ENCODE measurements at regions not wholly inside any gene's neighbourhood (a gene's known extent, or its start where the extent isn't known, plus 50 kb on each side); places are given as distances from the start of the nearest gene placed in this dataset.
"Not testable (repeated sequence)": the region's sequence is repeated elsewhere in the genome, so short reads cannot be mapped to it uniquely, and the experiment has no call there.

DNA sequence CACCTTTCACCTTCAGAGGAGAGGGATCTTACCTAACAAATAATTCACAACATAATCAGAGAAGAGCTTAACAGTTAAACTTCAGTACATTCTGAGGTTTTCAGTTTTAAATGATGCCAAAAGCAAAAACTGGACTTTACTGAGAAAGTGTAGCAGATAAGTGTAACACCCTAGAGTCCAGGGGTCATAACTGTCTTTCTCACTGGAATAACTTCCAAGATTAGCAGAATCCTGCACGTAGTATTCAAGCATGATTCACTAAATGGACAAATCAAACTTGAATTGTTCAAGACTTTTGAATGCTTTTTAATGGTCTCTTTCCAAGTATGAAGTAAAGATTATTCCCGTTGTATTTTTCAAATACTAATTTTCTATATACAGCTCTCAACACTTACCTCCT is 180.1 kb upstream of the NREP start:
- DNase-seq = no peak

DNA sequence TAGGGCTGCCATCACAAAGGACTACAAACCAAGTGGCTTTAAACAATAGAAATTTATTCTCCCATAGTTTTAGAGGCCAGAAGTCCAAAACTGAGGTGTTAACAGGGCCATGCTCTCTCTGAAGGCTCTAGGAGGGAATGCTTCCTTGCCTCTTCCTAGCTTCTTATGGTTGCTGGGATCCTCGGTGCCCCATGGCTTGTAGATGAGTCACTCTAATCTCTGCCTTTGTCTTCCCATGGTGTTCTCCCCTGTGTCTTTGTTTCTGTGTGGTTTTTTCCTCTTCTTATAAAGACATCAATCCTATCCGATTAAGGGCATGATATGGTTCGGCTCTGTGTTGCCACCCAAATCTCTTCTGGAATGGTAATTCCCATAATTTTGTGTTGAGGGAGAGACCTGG is 178.8 kb upstream of the NREP start:
- DNase-seq = no peak

DNA sequence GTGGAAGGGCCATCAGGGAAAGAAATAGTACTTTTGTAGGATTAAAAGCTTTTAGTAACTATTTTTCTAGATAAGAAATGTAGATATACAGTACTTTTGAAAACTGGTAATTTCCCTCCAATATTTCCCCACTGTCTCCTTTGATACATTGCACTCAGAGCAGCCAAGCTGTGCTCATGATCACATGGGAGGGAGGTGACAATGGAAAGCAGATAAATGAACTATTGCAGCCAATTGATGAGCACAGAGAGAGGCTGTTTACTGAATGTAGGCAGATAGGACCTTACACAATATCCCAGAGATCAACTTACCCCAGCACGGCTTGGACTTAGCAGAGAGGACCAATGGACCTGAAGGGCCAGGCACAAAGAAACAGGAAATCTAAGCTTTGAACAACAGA is 178.0 kb upstream of the NREP start:
- no peak for DNase-seq

DNA sequence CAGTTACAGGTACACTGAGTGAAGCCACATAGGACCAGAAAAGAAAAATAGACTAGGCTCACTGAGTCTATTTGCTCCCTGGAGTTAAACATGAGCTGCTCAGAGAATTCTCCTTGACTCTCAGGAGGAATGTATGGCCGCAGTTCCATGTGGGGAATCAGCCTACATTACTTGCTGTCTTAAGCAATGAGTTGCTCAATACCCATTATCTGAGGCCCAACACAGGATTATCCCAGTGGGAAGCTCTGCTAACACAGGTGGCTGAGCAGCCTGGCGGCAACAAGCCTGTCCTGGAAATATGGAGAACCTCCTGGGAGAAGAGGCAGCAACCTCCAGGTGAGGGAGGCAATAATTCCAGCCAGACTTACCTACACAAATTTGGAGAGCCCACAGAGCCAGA is 177.5 kb upstream of the NREP start:
- no peak for DNase-seq

DNA sequence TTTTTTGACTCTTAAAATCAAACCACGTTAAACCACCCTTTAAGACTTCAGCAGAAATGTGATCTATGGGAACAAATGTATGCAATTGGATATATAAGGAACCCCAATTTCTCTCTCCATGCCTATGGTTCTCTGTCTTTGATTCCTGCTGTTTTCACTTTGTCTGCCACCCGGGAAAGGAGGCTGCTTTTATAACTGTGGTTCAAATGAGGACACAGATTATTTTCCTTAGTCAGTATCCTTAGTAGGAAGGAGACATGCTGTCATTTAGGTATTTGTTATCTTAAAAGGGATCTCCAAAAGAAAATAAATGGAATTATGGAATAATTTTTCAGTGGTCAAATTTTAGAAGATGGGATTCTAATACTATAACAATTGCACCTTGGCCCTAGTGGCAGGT is 176.1 kb upstream of the NREP start:
- DNase-seq = no peak

DNA sequence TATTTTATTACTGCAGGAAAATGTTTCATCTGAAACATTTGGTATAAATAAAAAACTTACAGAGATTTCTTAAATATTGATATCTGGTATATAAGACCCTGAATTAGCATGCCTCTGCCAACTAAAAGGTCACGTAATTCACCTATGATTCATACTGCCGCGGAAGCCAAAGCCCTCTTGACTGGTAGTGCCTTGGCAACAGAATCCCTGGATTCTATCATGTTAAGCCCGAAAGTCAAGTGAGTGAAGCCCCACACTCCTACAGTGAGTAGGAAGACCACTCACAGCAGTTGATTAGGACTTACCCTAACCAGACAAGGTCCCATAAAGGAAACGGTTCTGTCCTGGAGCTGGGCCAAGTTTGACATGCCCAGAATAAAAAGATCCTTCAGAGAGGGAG is 175.6 kb upstream of the NREP start:
- no peak for DNase-seq

DNA sequence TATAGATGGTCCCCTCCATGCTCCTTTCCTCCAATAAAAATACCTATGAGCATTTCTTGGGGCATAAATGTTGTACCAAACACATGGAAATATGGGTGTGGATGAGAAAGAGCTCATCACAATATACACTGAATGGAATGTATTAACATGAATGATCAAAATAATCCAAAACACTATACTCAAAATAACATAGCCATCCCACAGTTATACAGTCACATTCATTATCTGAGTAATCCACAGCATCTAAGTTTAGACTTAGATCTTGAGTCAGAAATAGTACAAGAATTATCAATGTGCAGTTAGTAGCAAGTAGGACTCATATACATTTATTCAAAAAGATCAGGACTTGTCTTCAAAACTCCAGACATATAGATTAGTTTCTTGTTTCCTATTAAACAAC is 175.2 kb upstream of the NREP start:
- DNase-seq = no peak

DNA sequence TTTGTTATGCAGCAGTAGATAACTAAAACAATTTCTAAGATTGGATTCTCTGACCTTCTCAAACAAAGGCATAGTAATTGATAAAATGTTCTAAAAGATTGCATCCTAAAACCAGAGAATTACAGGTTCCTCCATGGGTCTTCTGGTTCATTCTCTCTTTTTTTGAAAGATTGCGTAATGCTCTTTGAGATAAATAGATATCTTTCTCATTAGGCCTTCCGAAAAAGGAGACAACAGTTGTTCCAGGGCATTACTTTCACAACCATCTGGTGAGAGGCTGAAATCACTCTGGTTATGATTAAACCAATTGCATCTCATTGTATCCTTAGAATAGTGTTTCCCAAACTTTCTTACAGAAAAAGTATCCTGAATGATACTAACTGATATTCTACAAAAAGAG is 174.7 kb upstream of the NREP start:
- no peak for DNase-seq

DNA sequence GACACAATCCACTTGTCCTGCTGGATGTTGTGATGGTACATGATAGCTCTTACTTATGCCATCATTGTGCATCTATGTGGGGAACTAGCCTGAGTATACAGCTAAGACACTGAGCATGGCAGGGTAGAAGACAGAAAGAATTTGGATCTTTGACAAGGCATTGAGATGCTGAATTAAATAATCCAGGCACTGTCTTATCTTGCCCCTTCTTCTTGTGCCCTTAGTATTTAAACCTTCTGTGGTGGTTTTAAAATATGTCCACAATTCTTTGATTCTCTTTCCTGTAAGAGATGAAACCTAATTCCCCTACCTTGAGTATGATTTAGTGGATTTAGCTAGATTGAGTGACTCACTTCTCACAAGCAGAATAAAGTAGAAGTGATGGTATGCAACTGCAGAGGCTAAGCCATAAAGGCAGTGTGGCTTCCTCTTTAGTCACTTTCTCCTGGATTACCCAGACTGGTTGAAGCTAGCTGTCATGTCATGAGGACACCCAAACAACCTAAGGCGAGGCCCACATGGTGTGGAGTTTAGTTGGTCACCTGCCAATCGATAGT is 174.0 kb upstream of the NREP start:
- no peak for DNase-seq

DNA sequence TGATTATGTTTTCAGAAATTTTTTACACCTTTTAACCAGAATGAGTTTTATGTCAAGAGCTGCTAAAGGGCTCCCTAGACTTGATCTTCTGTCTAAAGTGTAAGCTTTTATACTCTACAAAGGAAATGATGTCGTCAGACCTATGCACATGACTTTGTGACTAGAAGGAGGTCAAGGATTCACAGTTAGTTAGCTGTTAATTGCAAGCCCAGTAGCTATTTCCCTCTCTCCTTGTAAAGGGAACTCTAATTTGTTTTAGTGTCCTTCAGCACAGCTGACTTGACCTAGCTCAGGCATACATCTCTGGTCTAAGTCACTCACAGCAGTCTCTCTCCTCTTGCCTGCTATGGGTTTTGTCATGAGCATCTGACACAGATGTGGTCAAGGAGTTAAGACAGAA is 173.5 kb upstream of the NREP start:
- no peak for DNase-seq

DNA sequence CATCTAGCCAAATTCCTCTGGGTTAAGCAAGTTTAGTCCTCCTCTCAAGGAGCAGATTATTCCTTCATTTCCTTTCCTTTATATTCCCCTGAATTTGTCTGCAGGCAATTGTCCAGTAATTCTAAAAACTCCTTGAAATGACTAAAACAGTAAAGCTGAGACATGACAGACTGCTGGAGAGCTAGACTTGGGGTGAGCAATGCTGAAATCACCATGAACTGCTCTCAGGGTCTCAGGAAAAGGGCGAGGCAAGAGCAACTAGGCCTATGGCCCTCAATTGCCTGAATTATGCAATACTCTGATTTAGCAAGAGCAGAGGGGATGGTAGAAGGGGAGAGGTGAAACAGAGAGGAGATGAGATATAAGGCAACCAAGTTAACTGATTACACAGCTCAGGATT is 172.9 kb upstream of the NREP start:
- DNase-seq = no peak

DNA sequence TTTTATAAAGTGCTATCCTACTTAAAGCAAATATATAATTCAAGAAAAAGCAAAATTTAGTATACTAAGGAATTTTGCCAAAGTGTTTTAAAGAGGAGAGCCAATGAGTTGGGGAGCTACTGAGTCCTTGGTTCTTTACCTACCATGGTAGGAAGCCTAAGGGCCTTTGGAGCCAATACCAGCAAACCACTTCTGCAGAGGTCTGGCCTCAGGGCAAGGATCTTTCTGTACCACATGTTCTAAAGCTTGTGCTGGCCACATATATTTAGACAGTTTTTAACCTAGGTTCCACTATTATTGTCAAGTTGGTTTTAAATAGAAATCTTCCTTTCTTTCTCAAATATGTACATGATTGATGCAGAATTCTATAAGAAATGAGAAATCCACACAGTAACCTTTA is 172.3 kb upstream of the NREP start:
- DNase-seq = no peak

DNA sequence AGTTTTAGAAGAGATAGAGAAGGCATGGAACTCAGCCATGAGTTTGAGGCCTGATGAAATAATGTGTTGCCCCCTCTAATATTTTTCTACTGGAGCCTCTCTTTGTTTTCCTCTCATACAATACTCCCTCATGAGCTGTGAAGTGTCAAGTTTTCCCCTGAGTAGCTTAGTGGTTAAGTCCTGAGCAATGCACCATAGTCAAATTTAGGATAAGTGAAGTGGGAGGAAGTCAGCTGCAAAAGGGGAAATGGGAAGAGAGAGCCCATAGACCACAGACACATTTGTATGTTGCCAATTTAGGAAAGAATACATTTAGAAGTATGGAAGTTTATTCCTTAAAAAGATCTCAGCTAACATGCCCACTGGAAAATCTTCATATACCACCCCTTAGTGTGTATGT is 171.5 kb upstream of the NREP start:
- DNase-seq = no peak

DNA sequence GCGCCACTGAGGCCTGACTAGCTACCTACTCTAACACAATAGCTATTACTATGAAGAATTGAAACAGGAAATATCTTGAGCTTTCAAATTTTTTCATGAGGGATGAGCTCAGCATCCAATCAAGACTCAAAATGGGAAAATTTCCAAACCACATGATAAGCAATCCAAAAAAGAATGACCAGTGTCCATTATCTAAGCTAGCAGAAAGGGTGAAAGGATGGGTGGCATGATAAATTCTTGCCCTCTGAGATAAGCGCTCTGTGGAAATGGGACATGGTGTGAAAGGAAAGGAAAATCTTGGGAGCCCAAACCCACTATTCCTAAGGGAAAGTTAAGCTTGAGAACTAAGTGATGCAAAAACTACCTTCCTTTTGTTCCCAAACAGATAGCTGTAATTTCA is 170.2 kb upstream of the NREP start:
- no peak for DNase-seq

DNA sequence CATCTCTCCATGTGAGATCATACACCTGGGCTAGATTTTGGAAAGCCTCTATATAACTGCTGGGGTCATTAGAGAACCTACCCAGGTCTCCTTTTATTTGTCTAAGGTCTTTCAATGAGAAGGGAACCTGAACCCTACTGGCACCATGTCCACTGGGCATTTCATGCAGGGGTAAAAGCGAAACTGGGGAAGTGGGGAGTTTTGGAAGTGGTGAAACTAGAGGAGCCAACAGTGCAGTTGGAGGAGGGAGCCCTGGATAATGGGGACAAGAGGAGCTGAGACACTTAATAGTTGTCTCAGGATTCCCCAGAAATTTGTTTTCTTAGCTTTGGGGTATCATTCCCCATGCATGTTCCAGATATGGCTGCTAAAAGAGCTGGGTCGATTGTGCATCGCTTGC is 169.0 kb upstream of the NREP start:
- DNase-seq = no peak

DNA sequence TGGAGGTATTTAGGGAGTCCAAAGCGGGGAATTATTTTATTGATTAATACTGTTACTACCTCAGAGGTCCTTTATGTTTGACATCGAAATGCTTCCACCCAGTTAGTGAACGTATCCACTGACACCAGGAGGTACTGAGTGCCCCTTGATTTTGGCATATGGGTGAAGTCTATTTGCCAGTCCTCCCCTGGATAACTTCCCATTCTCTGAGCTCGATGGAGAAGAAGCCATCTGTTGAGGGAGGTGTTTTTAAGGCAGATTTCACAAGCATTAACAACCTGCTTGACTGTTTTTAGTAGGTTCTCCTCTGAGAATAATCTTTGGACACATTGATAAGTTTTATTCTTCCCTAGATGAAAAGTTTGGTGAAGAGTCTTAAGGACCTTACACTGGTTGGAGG is 165.3 kb upstream of the NREP start:
- DNase-seq = no peak

DNA sequence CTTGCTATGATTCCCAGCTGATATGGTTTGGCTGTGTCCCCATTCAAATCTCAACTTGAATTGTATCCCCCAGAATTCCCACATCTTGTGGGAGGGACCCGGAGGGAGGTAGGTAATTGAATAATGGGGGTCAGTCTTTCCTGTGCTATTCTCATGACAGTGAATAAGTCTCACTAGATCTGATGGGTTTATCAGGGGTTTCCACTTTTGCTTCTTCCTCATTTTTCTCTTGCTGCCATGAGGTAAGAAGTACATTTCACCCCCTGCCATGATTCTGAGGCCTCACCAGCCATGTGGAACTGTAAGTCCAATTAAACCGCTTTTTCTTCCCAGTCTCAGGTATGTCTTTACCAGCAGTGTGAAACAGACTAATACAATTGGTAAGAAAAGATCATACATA is 164.7 kb upstream of the NREP start:
- not testable (repeated sequence) for DNase-seq

DNA sequence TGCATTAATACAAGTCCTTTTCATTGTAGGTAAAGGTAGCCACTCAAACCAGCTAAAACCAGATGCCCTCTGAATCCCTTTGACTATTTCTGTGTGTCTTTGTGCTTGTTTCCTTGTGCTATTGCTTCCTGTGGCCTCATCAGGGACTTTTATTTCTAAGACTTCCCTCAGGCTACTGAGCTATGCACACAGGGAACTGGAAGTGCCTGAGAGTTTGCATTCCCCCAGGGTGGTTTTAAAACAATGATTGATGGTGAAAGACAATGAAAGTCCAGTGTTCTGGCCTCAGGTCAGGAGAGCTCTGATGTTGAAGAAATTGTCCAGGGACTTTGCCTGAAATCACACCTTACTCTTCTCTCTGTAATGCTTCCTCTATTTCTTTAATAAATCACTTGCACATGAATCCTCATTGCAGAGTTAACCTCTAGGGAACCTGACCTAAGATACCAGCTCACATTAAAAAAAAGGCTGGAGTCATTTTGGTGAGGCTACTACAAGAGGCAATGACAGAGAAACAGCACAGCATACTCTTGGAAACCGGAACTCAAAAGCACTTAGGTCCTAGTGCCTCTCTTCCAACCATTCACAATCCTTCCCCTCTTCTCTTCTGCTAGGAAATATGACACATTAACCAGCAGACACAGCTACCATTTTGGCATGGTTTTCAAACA is 158.1 kb upstream of the NREP start:
- no peak for DNase-seq

DNA sequence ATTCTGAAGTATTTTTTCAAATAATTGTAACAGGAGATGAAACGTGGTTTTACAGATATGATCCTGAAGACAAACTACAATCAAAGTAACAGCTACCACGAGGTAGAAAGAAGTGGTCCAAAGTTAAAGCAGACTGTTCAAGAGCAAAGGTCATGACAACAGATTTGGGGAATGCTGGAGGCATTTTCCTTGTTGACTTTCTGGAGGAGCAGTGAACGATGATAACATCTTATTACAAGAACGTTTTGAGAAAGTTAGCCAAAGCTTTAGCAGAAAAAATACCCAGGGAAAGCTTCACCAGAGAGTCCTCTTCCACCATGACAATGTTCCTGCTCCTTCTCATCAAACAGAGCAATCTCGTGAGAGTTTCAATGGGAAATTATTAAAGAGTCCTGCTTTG is 145.4 kb upstream of the NREP start:
- no peak for DNase-seq

DNA sequence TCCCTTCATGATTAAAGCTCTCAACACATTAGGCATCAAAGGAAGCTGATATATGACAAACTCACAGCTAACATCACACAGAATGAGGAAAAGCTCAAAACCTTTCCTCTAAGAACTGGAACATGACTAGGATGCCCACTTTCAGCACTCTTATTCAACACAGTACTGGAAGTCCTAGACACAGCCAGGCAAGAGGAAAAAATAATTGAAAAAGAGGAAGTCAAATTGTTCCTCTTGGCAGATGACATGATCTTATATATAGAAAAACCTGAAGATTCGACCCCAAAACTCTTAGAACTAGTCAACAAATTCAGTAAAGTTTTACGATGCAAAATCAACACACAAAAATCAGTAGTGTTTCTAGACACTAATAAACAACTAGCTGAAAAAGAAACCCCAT is 144.3 kb upstream of the NREP start:
- no peak for DNase-seq

DNA sequence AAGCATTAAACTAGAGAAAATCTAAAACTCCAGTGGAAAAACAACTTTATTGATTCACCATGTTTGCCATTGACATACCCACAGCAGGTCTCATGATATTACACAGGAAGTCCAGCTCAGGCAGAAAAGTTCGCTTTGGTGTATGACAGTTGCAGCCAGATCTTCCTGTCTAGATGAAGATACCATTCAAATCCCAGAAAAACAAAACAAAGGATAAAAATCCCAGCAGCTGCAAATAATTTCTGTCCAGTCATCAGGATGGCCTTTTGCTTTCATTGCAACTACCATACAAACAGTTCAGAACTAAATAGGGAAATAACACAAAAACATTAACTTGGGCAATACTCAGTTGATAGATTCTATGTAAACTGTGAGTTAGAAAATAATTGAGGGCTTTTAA is 136.0 kb upstream of the NREP start:
- no peak for DNase-seq

DNA sequence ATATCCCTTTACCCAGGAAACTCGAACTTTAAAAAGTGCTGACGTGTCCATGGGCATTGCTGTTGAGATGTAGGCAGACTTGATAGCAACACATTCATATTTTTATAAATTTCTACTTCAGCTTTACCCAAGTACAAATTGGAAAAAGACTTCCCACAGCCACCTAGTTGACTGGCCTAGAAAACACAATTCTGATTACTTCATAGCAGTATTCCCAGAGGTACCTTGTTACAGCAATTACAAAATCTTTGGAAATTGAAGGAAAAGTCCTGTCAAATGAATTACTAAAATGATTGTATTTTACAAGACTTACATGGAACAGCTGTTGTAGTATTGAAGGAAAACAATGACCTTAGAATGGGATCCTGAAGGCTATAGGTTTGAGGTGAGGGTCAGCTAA is 130.7 kb upstream of the NREP start:
- no peak for DNase-seq

DNA sequence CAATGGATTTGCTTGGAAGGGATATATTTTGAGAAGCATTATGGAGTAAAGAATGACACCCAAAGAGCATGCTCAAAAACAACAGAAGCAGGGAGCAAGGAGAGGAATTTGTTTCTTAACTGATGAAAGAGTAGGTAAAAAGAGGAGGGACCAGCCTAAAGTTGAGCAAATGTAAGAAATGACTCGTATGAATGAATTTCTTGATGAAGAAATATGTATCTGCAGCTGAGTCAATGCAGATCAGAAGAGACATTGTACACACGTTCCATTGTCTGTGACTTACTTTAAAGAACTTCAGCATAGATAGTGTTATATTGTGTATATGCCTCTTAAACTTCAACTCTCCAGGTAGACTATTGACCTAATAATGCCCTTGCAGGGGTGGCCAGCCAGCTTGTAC is 112.7 kb upstream of the NREP start:
- DNase-seq = no peak

DNA sequence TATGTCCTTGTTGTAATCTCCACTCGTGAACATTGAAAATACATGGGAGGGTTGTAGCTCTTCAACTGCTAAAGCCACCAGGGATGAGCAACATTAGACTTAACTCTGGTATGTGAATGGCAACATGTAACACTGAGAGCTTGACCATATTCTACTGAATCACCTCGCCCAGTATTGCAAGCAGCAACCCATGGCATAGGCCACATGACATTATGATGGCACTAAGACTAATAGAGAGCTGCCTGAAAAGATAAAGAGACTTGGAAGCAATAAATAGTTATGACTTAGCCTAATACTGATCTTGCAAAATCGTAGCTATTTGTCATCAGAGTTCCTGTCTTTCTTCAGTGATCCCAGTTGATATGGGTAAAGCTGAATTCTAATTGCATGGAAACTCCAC is 108.4 kb upstream of the NREP start:
- DNase-seq = no peak

DNA sequence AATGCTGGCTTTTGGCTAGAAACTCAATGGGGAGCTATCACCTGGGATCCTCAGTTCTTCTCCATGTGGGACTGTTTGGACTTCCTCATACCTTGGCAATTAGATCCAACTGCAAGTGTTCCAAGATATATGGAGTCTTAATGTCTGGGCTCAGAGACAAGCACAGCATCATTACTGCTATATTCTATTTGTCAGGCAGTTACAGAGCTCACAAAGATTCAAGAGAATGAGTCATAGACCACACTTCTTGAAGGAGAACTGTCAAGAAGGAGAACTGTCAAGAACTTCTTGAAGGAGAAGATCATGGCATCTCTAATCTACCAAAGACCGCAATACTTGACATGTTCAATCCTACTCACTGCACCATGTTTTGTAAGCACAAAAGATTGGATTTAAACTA is 106.8 kb upstream of the NREP start:
- DNase-seq = no peak
